ENCODE measurements at regions not wholly inside any gene's neighbourhood (a gene's known extent, or its start where the extent isn't known, plus 50 kb on each side); places are given as distances from the start of the nearest gene placed in this dataset.

DNA sequence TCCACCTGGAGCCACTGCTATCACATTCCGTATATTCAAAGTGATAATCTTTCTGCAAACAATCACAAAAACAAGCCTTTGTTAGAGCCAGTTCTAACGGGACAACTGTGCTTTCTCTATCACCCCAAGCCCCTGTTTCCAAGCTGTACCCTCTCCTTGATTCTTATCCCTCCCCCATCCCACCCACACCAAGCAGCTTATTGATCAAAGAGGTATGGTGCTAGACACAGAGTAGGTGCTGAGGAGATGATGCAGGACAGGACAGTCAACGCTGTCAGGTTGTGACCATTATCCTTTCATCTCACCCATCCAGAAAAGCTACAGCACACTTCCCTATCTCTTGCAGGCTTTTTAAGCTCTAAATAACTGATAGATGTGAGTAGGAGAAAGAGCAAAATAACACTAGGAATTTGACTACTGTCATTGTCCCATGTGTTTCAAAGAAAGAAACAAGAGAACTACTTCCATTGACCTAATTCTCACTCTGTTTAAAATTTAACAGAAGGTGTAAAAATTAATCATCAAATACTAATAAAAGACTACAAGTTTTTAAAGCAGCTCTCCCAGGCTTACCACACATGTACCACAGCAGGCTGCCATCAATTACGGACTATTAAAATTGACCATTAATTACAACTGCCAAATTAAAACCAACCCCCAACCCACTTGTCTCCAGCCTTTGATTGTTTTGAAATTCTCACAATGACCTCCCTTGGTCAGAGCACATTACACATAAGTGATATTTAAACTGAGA lies 94.3 kb downstream of the ELAPOR2 start:
- TF ChIP-seq, protein P1, sequence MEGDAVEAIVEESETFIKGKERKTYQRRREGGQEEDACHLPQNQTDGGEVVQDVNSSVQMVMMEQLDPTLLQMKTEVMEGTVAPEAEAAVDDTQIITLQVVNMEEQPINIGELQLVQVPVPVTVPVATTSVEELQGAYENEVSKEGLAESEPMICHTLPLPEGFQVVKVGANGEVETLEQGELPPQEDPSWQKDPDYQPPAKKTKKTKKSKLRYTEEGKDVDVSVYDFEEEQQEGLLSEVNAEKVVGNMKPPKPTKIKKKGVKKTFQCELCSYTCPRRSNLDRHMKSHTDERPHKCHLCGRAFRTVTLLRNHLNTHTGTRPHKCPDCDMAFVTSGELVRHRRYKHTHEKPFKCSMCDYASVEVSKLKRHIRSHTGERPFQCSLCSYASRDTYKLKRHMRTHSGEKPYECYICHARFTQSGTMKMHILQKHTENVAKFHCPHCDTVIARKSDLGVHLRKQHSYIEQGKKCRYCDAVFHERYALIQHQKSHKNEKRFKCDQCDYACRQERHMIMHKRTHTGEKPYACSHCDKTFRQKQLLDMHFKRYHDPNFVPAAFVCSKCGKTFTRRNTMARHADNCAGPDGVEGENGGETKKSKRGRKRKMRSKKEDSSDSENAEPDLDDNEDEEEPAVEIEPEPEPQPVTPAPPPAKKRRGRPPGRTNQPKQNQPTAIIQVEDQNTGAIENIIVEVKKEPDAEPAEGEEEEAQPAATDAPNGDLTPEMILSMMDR (IDR thresholded peaks at IDR 0.05) = no peak
- no peak for TF ChIP-seq POLR2A (IDR thresholded peaks at IDR 0.05)

All from lower leg skin (tissue), 3 donors.